WTC11 (cell line): ENCODE measurements at regions not wholly inside any gene's neighbourhood (a gene's known extent, or its start where the extent isn't known, plus 50 kb on each side); places are given as distances from the start of the nearest gene placed in this dataset.

ENCODE experiments used
- ATAC-seq: fragments of 200-7000 bp; cut with Tn5 transposase; 2 replicates; pipeline ENCODE4 v1.10.0; 2021; ENCODE audit warnings: mild to moderate bottlenecking, moderate library complexity
- CTCF ChIA-PET: fragments of 300-600 bp; sonication (Branson Sonifier 250); formaldehyde crosslinking; loops from one replicate; lab custom pipeline; 2021; ENCODE audit warnings: antibody characterized with exemption; lab: Charles Lee
- POLR2A ChIA-PET: fragments of 350-600 bp; sonication (Branson Sonifier 250); formaldehyde crosslinking; loops from one replicate; lab custom pipeline; 2021; ENCODE audit warnings: antibody characterized with exemption; lab: Charles Lee
- DNase-seq: peaks from one replicate; pipeline ENCODE4 v3.0.0; 2021; ENCODE audit warnings: low spot score
- H3K27ac Mint-ChIP-seq: 2 replicates; pipeline ENCODE4 v1.8.0; 2021; ENCODE audit warnings: mixed read lengths
- H3K27me3 Mint-ChIP-seq: 2 replicates; pipeline ENCODE4 v1.8.0; 2021; ENCODE audit warnings: low read depth, mild to moderate bottlenecking, moderate library complexity, mixed read lengths
- H3K36me3 Mint-ChIP-seq: 2 replicates; pipeline ENCODE4 v1.8.0; 2021; ENCODE audit warnings: mixed read lengths
- H3K4me1 Mint-ChIP-seq: 2 replicates; pipeline ENCODE4 v1.8.0; 2022; ENCODE audit warnings: mixed read lengths
- H3K4me3 Mint-ChIP-seq: 2 replicates; pipeline ENCODE4 v1.8.0; 2021; ENCODE audit warnings: mild to moderate bottlenecking, moderate library complexity, mixed read lengths
- H3K9me3 Mint-ChIP-seq: 2 replicates; pipeline ENCODE4 v1.8.0; 2021; ENCODE audit warnings: mixed read lengths
- ATF1 ChIP-seq: sonication (generic); formaldehyde crosslinking; IDR thresholded peaks from 2 replicates; pipeline ENCODE4 v1.8.1; 2023; ENCODE audit warnings: mild to moderate bottlenecking, moderate library complexity, missing genetic modification reagents
- ATF3 ChIP-seq: sonication (generic); formaldehyde crosslinking; conservative IDR thresholded peaks from 2 replicates; pipeline ENCODE4 v1.8.1; 2022; ENCODE audit warnings: mild to moderate bottlenecking, missing genetic modification reagents
- CREM ChIP-seq: sonication (generic); formaldehyde crosslinking; IDR thresholded peaks from 2 replicates; pipeline ENCODE4 v1.8.1; 2022; ENCODE audit warnings: mild to moderate bottlenecking, missing genetic modification reagents, moderate library complexity
- ETV6 ChIP-seq: sonication (generic); formaldehyde crosslinking; IDR thresholded peaks from 2 replicates; pipeline ENCODE4 v1.8.1; 2022; ENCODE audit warnings: mild to moderate bottlenecking, missing genetic modification reagents
- FOXK1 ChIP-seq: sonication (generic); formaldehyde crosslinking; IDR thresholded peaks from 2 replicates; pipeline ENCODE4 v1.8.0; 2022; ENCODE audit warnings: mild to moderate bottlenecking, moderate library complexity, missing genetic modification reagents
- GABPB1 ChIP-seq: sonication (generic); formaldehyde crosslinking; IDR thresholded peaks from 2 replicates; pipeline ENCODE4 v1.8.1; 2023; ENCODE audit warnings: mild to moderate bottlenecking, missing genetic modification reagents
- HMGA2 ChIP-seq: fragments of 250-450 bp; sonication (Bioruptor Pico); IDR thresholded peaks from 2 replicates; pipeline ENCODE4 v1.4.0; 2021; ENCODE audit warnings: mild to moderate bottlenecking, moderate library complexity
- KAT7 ChIP-seq: sonication (generic); formaldehyde crosslinking; IDR thresholded peaks from 2 replicates; pipeline ENCODE4 v1.8.1; 2023; ENCODE audit warnings: missing genetic modification reagents, mild to moderate bottlenecking, borderline replicate concordance
- NR1H2 ChIP-seq: sonication (generic); formaldehyde crosslinking; IDR thresholded peaks from 2 replicates; pipeline ENCODE4 v1.9.0; 2021; ENCODE audit warnings: mild to moderate bottlenecking, moderate library complexity, missing genetic modification reagents
- NR3C1 ChIP-seq: sonication (generic); formaldehyde crosslinking; conservative IDR thresholded peaks from 2 replicates; pipeline ENCODE4 v1.8.1; 2023; ENCODE audit warnings: low read depth, mild to moderate bottlenecking, missing genetic modification reagents
- PREB ChIP-seq: sonication (generic); formaldehyde crosslinking; IDR thresholded peaks from 2 replicates; pipeline ENCODE4 v1.8.1; 2022; ENCODE audit warnings: mild to moderate bottlenecking, missing genetic modification reagents, moderate library complexity, borderline replicate concordance
- TEAD1 ChIP-seq: sonication (generic); formaldehyde crosslinking; IDR thresholded peaks from 2 replicates; pipeline ENCODE4 v1.8.0; 2022; ENCODE audit warnings: mild to moderate bottlenecking, missing genetic modification reagents
- USF1 ChIP-seq: sonication (generic); formaldehyde crosslinking; IDR thresholded peaks from 2 replicates; pipeline ENCODE4 v1.8.0; 2022; ENCODE audit warnings: mild to moderate bottlenecking, missing genetic modification reagents
- ZBTB21 ChIP-seq: sonication (generic); formaldehyde crosslinking; IDR thresholded peaks from 2 replicates; pipeline ENCODE4 v1.8.1; 2023; ENCODE audit warnings: mild to moderate bottlenecking, missing genetic modification reagents, borderline replicate concordance
- ZNF423 ChIP-seq: fragments of 250-450 bp; sonication (Bioruptor Pico); IDR thresholded peaks from 2 replicates; pipeline ENCODE4 v2.1.2; 2022; ENCODE audit warnings: mild to moderate bottlenecking, moderate library complexity
- TF ChIP-seq, protein P1 (sequence below): fragments of 250-450 bp; sonication (Bioruptor Pico); IDR thresholded peaks from 2 replicates; pipeline ENCODE4 v2.1.2; 2022; ENCODE audit warnings: mild to moderate bottlenecking, moderate library complexity
- TF ChIP-seq, protein P2 (sequence below): sonication (generic); formaldehyde crosslinking; IDR thresholded peaks from 2 replicates; pipeline ENCODE4 v1.8.1; 2023; ENCODE audit warnings: mild to moderate bottlenecking, missing genetic modification reagents
- TF ChIP-seq, protein P3 (sequence below): sonication (generic); formaldehyde crosslinking; IDR thresholded peaks from 2 replicates; pipeline ENCODE4 v1.8.1; 2023; ENCODE audit warnings: mild to moderate bottlenecking, moderate library complexity, missing genetic modification reagents

- CTCF ChIA-PET = interaction anchor here (0.7 kb wide), 1 partner anchor 109 kb away, joined by 3 read pairs; no protein-coding TSS in a partner anchor
- no peaks in the 10 kb centered on the region for H3K36me3 Mint-ChIP-seq
- H3K27me3 Mint-ChIP-seq = no peaks in the 10 kb centered on the region
- TF ChIP-seq FOXK1 (CRISPR knock-in tag) (no peak), ATF1 (CRISPR knock-in tag) (no peak), GABPB1 (CRISPR knock-in tag) (no peak), NR1H2 (no peak), ETV6 (CRISPR knock-in tag) (no peak), TEAD1 (CRISPR knock-in tag) (no peak), HMGA2 (CRISPR knock-in tag) (no peak), ZNF423 (CRISPR knock-in tag) (no peak), ZBTB21 (no peak), ATF3 (CRISPR knock-in tag) (no peak), CREM (no peak), NR3C1 (no peak)
- TF ChIP-seq, protein P1, sequence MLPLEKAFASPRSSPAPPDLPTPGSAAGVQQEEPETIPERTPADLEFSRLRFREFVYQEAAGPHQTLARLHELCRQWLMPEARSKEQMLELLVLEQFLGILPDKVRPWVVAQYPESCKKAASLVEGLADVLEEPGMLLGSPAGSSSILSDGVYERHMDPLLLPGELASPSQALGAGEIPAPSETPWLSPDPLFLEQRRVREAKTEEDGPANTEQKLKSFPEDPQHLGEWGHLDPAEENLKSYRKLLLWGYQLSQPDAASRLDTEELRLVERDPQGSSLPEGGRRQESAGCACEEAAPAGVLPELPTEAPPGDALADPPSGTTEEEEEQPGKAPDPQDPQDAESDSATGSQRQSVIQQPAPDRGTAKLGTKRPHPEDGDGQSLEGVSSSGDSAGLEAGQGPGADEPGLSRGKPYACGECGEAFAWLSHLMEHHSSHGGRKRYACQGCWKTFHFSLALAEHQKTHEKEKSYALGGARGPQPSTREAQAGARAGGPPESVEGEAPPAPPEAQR = no peak
- TF ChIP-seq, protein P2, sequence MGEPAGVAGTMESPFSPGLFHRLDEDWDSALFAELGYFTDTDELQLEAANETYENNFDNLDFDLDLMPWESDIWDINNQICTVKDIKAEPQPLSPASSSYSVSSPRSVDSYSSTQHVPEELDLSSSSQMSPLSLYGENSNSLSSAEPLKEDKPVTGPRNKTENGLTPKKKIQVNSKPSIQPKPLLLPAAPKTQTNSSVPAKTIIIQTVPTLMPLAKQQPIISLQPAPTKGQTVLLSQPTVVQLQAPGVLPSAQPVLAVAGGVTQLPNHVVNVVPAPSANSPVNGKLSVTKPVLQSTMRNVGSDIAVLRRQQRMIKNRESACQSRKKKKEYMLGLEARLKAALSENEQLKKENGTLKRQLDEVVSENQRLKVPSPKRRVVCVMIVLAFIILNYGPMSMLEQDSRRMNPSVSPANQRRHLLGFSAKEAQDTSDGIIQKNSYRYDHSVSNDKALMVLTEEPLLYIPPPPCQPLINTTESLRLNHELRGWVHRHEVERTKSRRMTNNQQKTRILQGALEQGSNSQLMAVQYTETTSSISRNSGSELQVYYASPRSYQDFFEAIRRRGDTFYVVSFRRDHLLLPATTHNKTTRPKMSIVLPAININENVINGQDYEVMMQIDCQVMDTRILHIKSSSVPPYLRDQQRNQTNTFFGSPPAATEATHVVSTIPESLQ (CRISPR knock-in tag) = no peak
- TF ChIP-seq, protein P3, sequence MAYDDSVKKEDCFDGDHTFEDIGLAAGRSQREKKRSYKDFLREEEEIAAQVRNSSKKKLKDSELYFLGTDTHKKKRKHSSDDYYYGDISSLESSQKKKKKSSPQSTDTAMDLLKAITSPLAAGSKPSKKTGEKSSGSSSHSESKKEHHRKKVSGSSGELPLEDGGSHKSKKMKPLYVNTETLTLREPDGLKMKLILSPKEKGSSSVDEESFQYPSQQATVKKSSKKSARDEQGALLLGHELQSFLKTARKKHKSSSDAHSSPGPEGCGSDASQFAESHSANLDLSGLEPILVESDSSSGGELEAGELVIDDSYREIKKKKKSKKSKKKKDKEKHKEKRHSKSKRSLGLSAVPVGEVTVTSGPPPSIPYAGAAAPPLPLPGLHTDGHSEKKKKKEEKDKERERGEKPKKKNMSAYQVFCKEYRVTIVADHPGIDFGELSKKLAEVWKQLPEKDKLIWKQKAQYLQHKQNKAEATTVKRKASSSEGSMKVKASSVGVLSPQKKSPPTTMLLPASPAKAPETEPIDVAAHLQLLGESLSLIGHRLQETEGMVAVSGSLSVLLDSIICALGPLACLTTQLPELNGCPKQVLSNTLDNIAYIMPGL (CRISPR knock-in tag) = no peak
- H3K4me1 Mint-ChIP-seq = peaks cover 20% of the 10 kb centered on the region
- H3K4me3 Mint-ChIP-seq = no peak overlapping the region
- H3K27ac Mint-ChIP-seq = no peak overlapping the region
- H3K9me3 Mint-ChIP-seq = no peaks in the 10 kb centered on the region
- POLR2A ChIA-PET = interaction anchor here (0.7 kb wide), 1 partner anchor 324 kb away, joined by 5 read pairs; no protein-coding TSS in a partner anchor
- DNase-seq (no peak), ATAC-seq (no peak)
Observed at GRCh38 chr9:90010793-90011192, 406.0 kb downstream of the GADD45G start.

GRCh38 chr9:90012949-90013348, 408.1 kb downstream of the GADD45G start:
- Mint-ChIP-seq H3K27ac (no peak overlapping the region), H3K27me3 (no peaks in the 10 kb centered on the region), H3K36me3 (no peaks in the 10 kb centered on the region), H3K4me3 (no peak overlapping the region), H3K4me1 (peaks cover 13% of the 10 kb centered on the region), H3K9me3 (no peaks in the 10 kb centered on the region)
- ATAC-seq (no peak), DNase-seq (no peak)
- ChIA-PET POLR2A (interaction anchor here (0.6 kb wide), 1 partner anchor 37 kb away, joined by 5 read pairs; no protein-coding TSS in a partner anchor), CTCF (no interaction called here)
- TF ChIP-seq KAT7 (CRISPR knock-in tag) (no peak), ATF1 (CRISPR knock-in tag) (no peak)

GRCh38 chr9:90013778-90014177, 409.0 kb downstream of the GADD45G start:
- no peak for ATAC-seq
- TF ChIP-seq USF1 (CRISPR knock-in tag) (no peak), PREB (CRISPR knock-in tag) (no peak)
- H3K27ac Mint-ChIP-seq = no peak overlapping the region
- H3K4me3 Mint-ChIP-seq = no peak overlapping the region
- ChIA-PET POLR2A (no interaction called here), CTCF (no interaction called here)
- peaks cover 6% of the 10 kb centered on the region; the same call in 1 of the 2 replicates for H3K4me1 Mint-ChIP-seq
- no peaks in the 10 kb centered on the region for H3K27me3 Mint-ChIP-seq
- no peak for DNase-seq
- H3K9me3 Mint-ChIP-seq = no peaks in the 10 kb centered on the region
- no peaks in the 10 kb centered on the region for H3K36me3 Mint-ChIP-seq
